ENCODE measurements at regions not wholly inside any gene's neighbourhood (a gene's known extent, or its start where the extent isn't known, plus 50 kb on each side); places are given as distances from the start of the nearest gene placed in this dataset.

- no peak for DNase-seq
Observed at GRCh38 chr3:117756563-117756962, 1047.0 kb downstream of the TUSC7 start.

- no peak for DNase-seq
Observed at GRCh38 chr3:117761703-117762620, 1052.4 kb downstream of the TUSC7 start.

- peak; percentile 48 for DNase-seq
Observed at GRCh38 chr3:117762621-117763037, 1053.0 kb downstream of the TUSC7 start.

- DNase-seq: no peak
Observed at GRCh38 chr3:117763561-117763960, 1054.0 kb downstream of the TUSC7 start.

- DNase-seq: no peak
Observed at GRCh38 chr3:117768581-117768980, 1059.0 kb downstream of the TUSC7 start.

- DNase-seq: no peak
Observed at GRCh38 chr3:117774130-117774529, 1064.6 kb downstream of the TUSC7 start.

- DNase-seq: no peak
Observed at GRCh38 chr3:117786349-117786748, 1076.8 kb downstream of the TUSC7 start.

- peak; percentile 68 for DNase-seq
Observed at GRCh38 chr3:117788061-117788460, 1078.5 kb downstream of the TUSC7 start.

- DNase-seq: no peak
Observed at GRCh38 chr3:117788506-117788905, 1078.9 kb downstream of the TUSC7 start.

GRCh38 chr3:117790235-117790987, 1080.8 kb downstream of the TUSC7 start:
- no peak for DNase-seq

- no peak for DNase-seq
Observed at GRCh38 chr3:117793622-117794265, 1084.2 kb downstream of the TUSC7 start.

- peak; percentile 30 for DNase-seq
Observed at GRCh38 chr3:117798221-117798620, 1088.6 kb downstream of the TUSC7 start.

GRCh38 chr3:117798687-117799386, 1089.3 kb downstream of the TUSC7 start:
- DNase-seq: no peak

GRCh38 chr3:117799387-117799735, 1089.8 kb downstream of the TUSC7 start:
- no peak for DNase-seq

GRCh38 chr3:117801912-117802239, 1092.3 kb downstream of the TUSC7 start:
- DNase-seq: no peak

GRCh38 chr3:117809186-117810081, 1099.9 kb downstream of the TUSC7 start:
- no peak for DNase-seq

- no peak for DNase-seq
Observed at GRCh38 chr3:117811786-117812185, 1102.2 kb downstream of the TUSC7 start.

GRCh38 chr3:117814975-117815374, 1105.4 kb downstream of the TUSC7 start:
- DNase-seq: no peak

GRCh38 chr3:117817103-117817502, 1107.5 kb downstream of the TUSC7 start:
- DNase-seq: no peak

GRCh38 chr3:117818592-117818991, 1109.0 kb downstream of the TUSC7 start:
- no peak for DNase-seq
